Left ventricle myocardium inferior (tissue), 1 donor: ENCODE measurements at regions not wholly inside any gene's neighbourhood (a gene's known extent, or its start where the extent isn't known, plus 50 kb on each side); places are given as distances from the start of the nearest gene placed in this dataset.
A peak's percentile ranks its signal among the peaks of the same experiment; 100 is the strongest.

Experiments used
- DNase-seq: peaks from one replicate; pipeline ENCODE4 v3.0.0-alpha.2; 2020
- H3K27ac ChIP-seq: fragments of 200-600 bp; replicated peaks from 2 replicates; pipeline ENCODE4 v1.8.0; 2021
- H3K27me3 ChIP-seq: fragments of 200-600 bp; 2 replicates; pipeline ENCODE4 v1.8.0; 2021; ENCODE audit warnings: low read depth
- H3K36me3 ChIP-seq: fragments of 200-600 bp; 2 replicates; pipeline ENCODE4 v1.8.0; 2021
- H3K4me1 ChIP-seq: fragments of 200-600 bp; 2 replicates; pipeline ENCODE4 v1.8.0; 2021
- H3K4me3 ChIP-seq: fragments of 200-600 bp; 2 replicates; pipeline ENCODE4 v1.8.0; 2021; ENCODE audit warnings: mild to moderate bottlenecking, moderate library complexity
- H3K9me3 ChIP-seq: fragments of 200-600 bp; replicated peaks from 2 replicates; pipeline ENCODE4 v1.8.0; 2021
- CTCF ChIP-seq: fragments of 200-600 bp; IDR thresholded peaks from 2 replicates; pipeline ENCODE4 v1.8.0; 2021; ENCODE audit warnings: antibody characterized with exemption, mild to moderate bottlenecking, borderline replicate concordance
- intact Hi-C: fragments of 100-400 bp; cut with micrococcal nuclease; formaldehyde crosslinking; loops from one replicate; pipeline ENCODE4 v1.11.0; 2022
- donor health status: DM: no; HTN: yes; CAD: no; lungs with severe emphysema.

- Histone ChIP-seq H3K4me3 (no peak overlapping the region), H3K9me3 (no peaks in the 10 kb centered on the region), H3K27me3 (no peaks in the 10 kb centered on the region), H3K27ac (no peak overlapping the region), H3K36me3 (no peaks in the 10 kb centered on the region), H3K4me1 (no peaks in the 10 kb centered on the region)
- no peak for DNase-seq
- no peak for TF ChIP-seq CTCF
- intact Hi-C loops, result no loop called here
Observed at GRCh38 chr5:155128786-155129512, 115.4 kb downstream of the KIF4B start.

- H3K27ac ChIP-seq, result no peak overlapping the region
- DNase-seq, result no peak
- H3K9me3 ChIP-seq, result no peaks in the 10 kb centered on the region
- no peak for TF ChIP-seq CTCF
- intact Hi-C loops, result no loop called here
- no peaks in the 10 kb centered on the region for H3K36me3 ChIP-seq
- no peak overlapping the region for H3K4me3 ChIP-seq
- H3K27me3 ChIP-seq, result no peaks in the 10 kb centered on the region
- no peaks in the 10 kb centered on the region for H3K4me1 ChIP-seq
Observed at GRCh38 chr5:155129513-155129880, 115.9 kb downstream of the KIF4B start.

- H3K4me3 ChIP-seq, result no peak overlapping the region
- H3K4me1 ChIP-seq, result peaks cover 8% of the 10 kb centered on the region
- no peak for DNase-seq
- H3K36me3 ChIP-seq, result no peaks in the 10 kb centered on the region
- no peaks in the 10 kb centered on the region for H3K9me3 ChIP-seq
- no peak for TF ChIP-seq CTCF
- intact Hi-C loops, result no loop called here
- no peaks in the 10 kb centered on the region for H3K27me3 ChIP-seq
- H3K27ac ChIP-seq, result no peak overlapping the region
Observed at GRCh38 chr5:155134130-155134529, 120.6 kb downstream of the KIF4B start.

- Histone ChIP-seq H3K27ac (peak overlapping the region; percentile 23), H3K9me3 (no peaks in the 10 kb centered on the region), H3K36me3 (no peaks in the 10 kb centered on the region), H3K4me3 (no peak overlapping the region), H3K27me3 (no peaks in the 10 kb centered on the region), H3K4me1 (peaks cover 17% of the 10 kb centered on the region)
- intact Hi-C loops, result no loop called here
- TF ChIP-seq CTCF, result no peak
- no peak for DNase-seq
Observed at GRCh38 chr5:155136216-155136850, 122.8 kb downstream of the KIF4B start.

- Histone ChIP-seq H3K4me3 (no peak overlapping the region), H3K4me1 (peaks cover 17% of the 10 kb centered on the region), H3K36me3 (no peaks in the 10 kb centered on the region), H3K9me3 (no peaks in the 10 kb centered on the region), H3K27me3 (no peaks in the 10 kb centered on the region), H3K27ac (peak overlapping the region; percentile 33)
- DNase-seq, result no peak
- intact Hi-C loops, result no loop called here
- no peak for TF ChIP-seq CTCF
Observed at GRCh38 chr5:155137683-155138082, 124.1 kb downstream of the KIF4B start.
